HEK293 (cell line): ENCODE measurements at regions not wholly inside any gene's neighbourhood (a gene's known extent, or its start where the extent isn't known, plus 50 kb on each side); places are given as distances from the start of the nearest gene placed in this dataset.

Experiments used
- CTCF ChIA-PET: fragments of 350-600 bp; formaldehyde crosslinking; extraction: SDS; loops from one replicate; lab custom pipeline; 2021; ENCODE audit warnings: antibody characterized with exemption; lab: Yijun Ruan, JAX
- POLR2A ChIA-PET: fragments of 300-600 bp; formaldehyde crosslinking; extraction: SDS; loops from one replicate; lab custom pipeline; 2020; ENCODE audit warnings: antibody characterized with exemption, inconsistent platforms; lab: Yijun Ruan, JAX
- H3K27ac ChIP-seq: fragments of 200-500 bp; sonication (Bioruptor generic); 2 replicates; pipeline ENCODE4 v1.5.1; 2014; ENCODE audit warnings: low read depth, low read length, control low read depth, inconsistent platforms; ENCODE audit errors: extremely low read depth
- H3K36me3 ChIP-seq, 2 experiments: fragments of 200-500 bp in 1 of 2; sonication (Bioruptor generic) in 1 of 2; 1 replicate in 1 of 2; 2 replicates in 1 of 2; pipeline ENCODE4 v1.5.1; 2014 to 2017; ENCODE audit warnings: inconsistent platforms in 2 of 2, low read length in 2 of 2; ENCODE audit not compliant: control insufficient read depth in 2 of 2, insufficient read depth in 1 of 2
- H3K4me1 ChIP-seq: fragments of 200-500 bp; sonication (Bioruptor generic); 2 replicates; pipeline ENCODE4 v1.5.1; 2014; ENCODE audit warnings: mild to moderate bottlenecking, low read length, inconsistent platforms; ENCODE audit not compliant: control insufficient read depth, insufficient read depth
- H3K4me3 ChIP-seq: 2 replicates; pipeline ENCODE4 v1.5.1; 2011; ENCODE audit warnings: low read depth, mild to moderate bottlenecking, control low read depth, low read length, moderate library complexity
- H3K9me3 ChIP-seq: fragments of 200-500 bp; sonication (Bioruptor generic); 2 replicates; pipeline ENCODE4 v1.5.1; 2014; ENCODE audit warnings: low read depth, low read length, inconsistent platforms; ENCODE audit not compliant: control insufficient read depth, insufficient read depth
- CTCF ChIP-seq: fragments of 450-650 bp; formaldehyde crosslinking; IDR thresholded peaks from 2 replicates; pipeline ENCODE4 v1.5.1; 2016; ENCODE audit warnings: missing biosample characterization, missing genetic modification characterization
- EGR2 ChIP-seq: fragments of 450-650 bp; formaldehyde crosslinking; IDR thresholded peaks from 2 replicates; pipeline ENCODE4 v1.5.1; 2016; ENCODE audit warnings: low read depth, missing biosample characterization, missing genetic modification characterization
- GLI4 ChIP-seq: fragments of 450-650 bp; formaldehyde crosslinking; IDR thresholded peaks from 2 replicates; pipeline ENCODE4 v1.5.1; 2016; ENCODE audit warnings: missing biosample characterization, missing genetic modification characterization
- GLIS2 ChIP-seq: fragments of 450-650 bp; formaldehyde crosslinking; IDR thresholded peaks from 2 replicates; pipeline ENCODE4 v1.5.1; 2016; ENCODE audit warnings: missing biosample characterization, missing genetic modification characterization
- INSM2 ChIP-seq: fragments of 450-650 bp; formaldehyde crosslinking; IDR thresholded peaks from 2 replicates; pipeline ENCODE4 v1.5.1; 2016; ENCODE audit warnings: missing biosample characterization, missing genetic modification characterization
- KLF16 ChIP-seq: fragments of 450-650 bp; formaldehyde crosslinking; IDR thresholded peaks from 2 replicates; pipeline ENCODE4 v1.5.1; 2017; ENCODE audit warnings: missing biosample characterization, missing genetic modification characterization
- SCRT1 ChIP-seq: fragments of 450-650 bp; formaldehyde crosslinking; IDR thresholded peaks from 2 replicates; pipeline ENCODE4 v1.5.1; 2016; ENCODE audit warnings: missing biosample characterization, missing genetic modification characterization, borderline replicate concordance
- SP3 ChIP-seq: fragments of 450-650 bp; formaldehyde crosslinking; IDR thresholded peaks from 2 replicates; pipeline ENCODE4 v1.5.1; 2016; ENCODE audit warnings: missing biosample characterization, missing genetic modification characterization
- TCF7L2 ChIP-seq: IDR thresholded peaks from 2 replicates; pipeline ENCODE4 v1.6.1; 2011; ENCODE audit warnings: low read depth, mild to moderate bottlenecking, inconsistent platforms, low read length, moderate library complexity, borderline replicate concordance
- TRIM28 ChIP-seq: IDR thresholded peaks from 2 replicates; pipeline ENCODE4 v1.6.1; 2011; ENCODE audit warnings: low read length, control low read depth, borderline replicate concordance
- YY1 ChIP-seq: fragments of 450-650 bp; formaldehyde crosslinking; IDR thresholded peaks from 2 replicates; pipeline ENCODE4 v1.5.1; 2018; ENCODE audit warnings: missing biosample characterization, missing genetic modification characterization
- ZBTB1 ChIP-seq: fragments of 450-650 bp; formaldehyde crosslinking; IDR thresholded peaks from 2 replicates; pipeline ENCODE4 v1.5.1; 2016; ENCODE audit warnings: missing biosample characterization, missing genetic modification characterization
- ZBTB20 ChIP-seq: fragments of 450-650 bp; formaldehyde crosslinking; IDR thresholded peaks from 2 replicates; pipeline ENCODE4 v1.5.1; 2016; ENCODE audit warnings: missing biosample characterization, missing genetic modification characterization
- ZBTB48 ChIP-seq: fragments of 450-650 bp; formaldehyde crosslinking; IDR thresholded peaks from 2 replicates; pipeline ENCODE4 v1.5.1; 2016; ENCODE audit warnings: missing biosample characterization, missing genetic modification characterization
- ZFP3 ChIP-seq: fragments of 450-650 bp; formaldehyde crosslinking; IDR thresholded peaks from 2 replicates; pipeline ENCODE4 v1.5.1; 2016; ENCODE audit warnings: low read depth, missing biosample characterization, missing genetic modification characterization
- ZIC2 ChIP-seq: fragments of 450-650 bp; formaldehyde crosslinking; IDR thresholded peaks from 2 replicates; pipeline ENCODE4 v1.5.1; 2016; ENCODE audit warnings: missing biosample characterization, missing genetic modification characterization
- ZNF155 ChIP-seq: fragments of 450-650 bp; formaldehyde crosslinking; IDR thresholded peaks from 2 replicates; pipeline ENCODE4 v1.5.1; 2016; ENCODE audit warnings: missing biosample characterization, missing genetic modification characterization
- ZNF341 ChIP-seq: fragments of 450-650 bp; formaldehyde crosslinking; IDR thresholded peaks from 2 replicates; pipeline ENCODE4; 2016; ENCODE audit warnings: low read depth, missing biosample characterization, missing genetic modification characterization
- ZNF433 ChIP-seq: fragments of 450-650 bp; formaldehyde crosslinking; IDR thresholded peaks from 2 replicates; pipeline ENCODE4 v1.5.1; 2016; ENCODE audit warnings: missing biosample characterization, missing genetic modification characterization, low read depth
- ZNF544 ChIP-seq: fragments of 450-650 bp; formaldehyde crosslinking; IDR thresholded peaks from 2 replicates; pipeline ENCODE4 v1.5.0; 2017; ENCODE audit warnings: missing biosample characterization, missing genetic modification characterization
- ZNF560 ChIP-seq: fragments of 450-650 bp; formaldehyde crosslinking; IDR thresholded peaks from 2 replicates; pipeline ENCODE4 v1.5.1; 2017; ENCODE audit warnings: missing biosample characterization, missing genetic modification characterization, borderline replicate concordance
- ZNF660 ChIP-seq: fragments of 450-650 bp; IDR thresholded peaks from 2 replicates; pipeline ENCODE4 v1.5.1; 2018; ENCODE audit warnings: missing biosample characterization, mild to moderate bottlenecking, missing genetic modification characterization
- ZNF670 ChIP-seq: fragments of 450-650 bp; formaldehyde crosslinking; IDR thresholded peaks from 2 replicates; pipeline ENCODE4 v1.5.1; 2016; ENCODE audit warnings: missing biosample characterization, missing genetic modification characterization, low read depth
- ZNF776 ChIP-seq: fragments of 450-650 bp; formaldehyde crosslinking; IDR thresholded peaks from 2 replicates; pipeline ENCODE4 v1.5.0; 2017; ENCODE audit warnings: missing biosample characterization, missing genetic modification characterization, borderline replicate concordance
- ZNF792 ChIP-seq: fragments of 450-650 bp; formaldehyde crosslinking; IDR thresholded peaks from 2 replicates; pipeline ENCODE4 v1.5.1; 2016; ENCODE audit warnings: missing biosample characterization, missing genetic modification characterization
- ZSCAN16 ChIP-seq: fragments of 450-650 bp; formaldehyde crosslinking; IDR thresholded peaks from 2 replicates; pipeline ENCODE4 v1.5.1; 2016; ENCODE audit warnings: missing biosample characterization, missing genetic modification characterization
- ZSCAN30 ChIP-seq: fragments of 450-650 bp; IDR thresholded peaks from 2 replicates; pipeline ENCODE4 v1.5.1; 2018; ENCODE audit warnings: missing biosample characterization, mild to moderate bottlenecking, missing genetic modification characterization, moderate library complexity
- TF ChIP-seq, protein P1 (sequence below): fragments of 450-650 bp; formaldehyde crosslinking; IDR thresholded peaks from 2 replicates; pipeline ENCODE4 v1.5.1; 2016; ENCODE audit warnings: missing biosample characterization, missing genetic modification characterization
- TF ChIP-seq, protein P2 (sequence below): fragments of 450-650 bp; formaldehyde crosslinking; conservative IDR thresholded peaks from 2 replicates; pipeline ENCODE4 v1.5.1; 2016; ENCODE audit warnings: low read depth, missing biosample characterization, missing genetic modification characterization

GRCh38 chr3:55305696-55306485 is 181.2 kb downstream of the WNT5A start:
- Histone ChIP-seq H3K27ac (no peak overlapping the region), H3K4me3 (no peak overlapping the region), H3K4me1 (no peaks in the 10 kb centered on the region), H3K36me3 (no peaks in the 10 kb centered on the region), H3K9me3 (no peaks in the 10 kb centered on the region)
- ChIA-PET POLR2A (no interaction called here), CTCF (no interaction called here)
- TF ChIP-seq SCRT1 (no peak), ZIC2 (no peak), ZNF792 (tag by site-specific recombination) (no peak), INSM2 (tag by site-specific recombination) (no peak), CTCF (tag by site-specific recombination) (no peak), ZSCAN16 (tag by site-specific recombination) (no peak), ZNF341 (tag by site-specific recombination) (no peak), ZNF660 (tag by site-specific recombination) (no peak), ZBTB20 (tag by site-specific recombination) (no peak), ZBTB48 (no peak), ZBTB1 (tag by site-specific recombination) (no peak), ZSCAN30 (no peak), ZNF776 (tag by site-specific recombination) (no peak), YY1 (tag by site-specific recombination) (no peak), KLF16 (tag by site-specific recombination) (no peak), TRIM28 (no peak), SP3 (tag by site-specific recombination) (no peak), GLI4 (tag by site-specific recombination) (no peak)
- TF ChIP-seq, protein P1, sequence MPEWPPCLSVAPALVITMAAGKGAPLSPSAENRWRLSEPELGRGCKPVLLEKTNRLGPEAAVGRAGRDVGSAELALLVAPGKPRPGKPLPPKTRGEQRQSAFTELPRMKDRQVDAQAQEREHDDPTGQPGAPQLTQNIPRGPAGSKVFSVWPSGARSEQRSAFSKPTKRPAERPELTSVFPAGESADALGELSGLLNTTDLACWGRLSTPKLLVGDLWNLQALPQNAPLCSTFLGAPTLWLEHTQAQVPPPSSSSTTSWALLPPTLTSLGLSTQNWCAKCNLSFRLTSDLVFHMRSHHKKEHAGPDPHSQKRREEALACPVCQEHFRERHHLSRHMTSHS (tag by site-specific recombination) = no peak

- no peak overlapping the region for H3K27ac ChIP-seq
- CTCF ChIA-PET = no interaction called here
- H3K9me3 ChIP-seq = no peaks in the 10 kb centered on the region
- H3K36me3 ChIP-seq = no peaks in the 10 kb centered on the region
- H3K4me1 ChIP-seq = no peaks in the 10 kb centered on the region
- POLR2A ChIA-PET = no interaction called here
- no peak overlapping the region for H3K4me3 ChIP-seq
- TF ChIP-seq ZFP3 (tag by site-specific recombination) (no peak), ZNF433 (no peak), GLI4 (tag by site-specific recombination) (no peak), TCF7L2 (no peak), ZNF670 (tag by site-specific recombination) (no peak), EGR2 (tag by site-specific recombination) (no peak), ZNF560 (tag by site-specific recombination) (no peak), ZNF155 (no peak), ZNF544 (tag by site-specific recombination) (no peak), GLIS2 (tag by site-specific recombination) (no peak)
- TF ChIP-seq, protein P1 (tag by site-specific recombination) = no peak
- TF ChIP-seq, protein P2, sequence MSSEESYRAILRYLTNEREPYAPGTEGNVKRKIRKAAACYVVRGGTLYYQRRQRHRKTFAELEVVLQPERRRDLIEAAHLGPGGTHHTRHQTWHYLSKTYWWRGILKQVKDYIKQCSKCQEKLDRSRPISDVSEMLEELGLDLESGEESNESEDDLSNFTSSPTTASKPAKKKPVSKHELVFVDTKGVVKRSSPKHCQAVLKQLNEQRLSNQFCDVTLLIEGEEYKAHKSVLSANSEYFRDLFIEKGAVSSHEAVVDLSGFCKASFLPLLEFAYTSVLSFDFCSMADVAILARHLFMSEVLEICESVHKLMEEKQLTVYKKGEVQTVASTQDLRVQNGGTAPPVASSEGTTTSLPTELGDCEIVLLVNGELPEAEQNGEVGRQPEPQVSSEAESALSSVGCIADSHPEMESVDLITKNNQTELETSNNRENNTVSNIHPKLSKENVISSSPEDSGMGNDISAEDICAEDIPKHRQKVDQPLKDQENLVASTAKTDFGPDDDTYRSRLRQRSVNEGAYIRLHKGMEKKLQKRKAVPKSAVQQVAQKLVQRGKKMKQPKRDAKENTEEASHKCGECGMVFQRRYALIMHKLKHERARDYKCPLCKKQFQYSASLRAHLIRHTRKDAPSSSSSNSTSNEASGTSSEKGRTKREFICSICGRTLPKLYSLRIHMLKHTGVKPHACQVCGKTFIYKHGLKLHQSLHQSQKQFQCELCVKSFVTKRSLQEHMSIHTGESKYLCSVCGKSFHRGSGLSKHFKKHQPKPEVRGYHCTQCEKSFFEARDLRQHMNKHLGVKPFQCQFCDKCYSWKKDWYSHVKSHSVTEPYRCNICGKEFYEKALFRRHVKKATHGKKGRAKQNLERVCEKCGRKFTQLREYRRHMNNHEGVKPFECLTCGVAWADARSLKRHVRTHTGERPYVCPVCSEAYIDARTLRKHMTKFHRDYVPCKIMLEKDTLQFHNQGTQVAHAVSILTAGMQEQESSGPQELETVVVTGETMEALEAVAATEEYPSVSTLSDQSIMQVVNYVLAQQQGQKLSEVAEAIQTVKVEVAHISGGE (tag by site-specific recombination) = no peak
Measured at GRCh38 chr3:55300701-55301100, 186.4 kb downstream of the WNT5A start.
